Loucy (cell line): ENCODE measurements at regions not wholly inside any gene's neighbourhood (a gene's known extent, or its start where the extent isn't known, plus 50 kb on each side); places are given as distances from the start of the nearest gene placed in this dataset.

Source experiments
- EZH2phosphoT487 ChIP-seq: fragments of 200-600 bp; IDR thresholded peaks from 2 replicates; pipeline ENCODE4 v1.6.1; 2018; ENCODE audit warnings: antibody characterized with exemption, mild to moderate bottlenecking, moderate library complexity, borderline replicate concordance
- TF ChIP-seq, protein P1 (sequence below): fragments of 200-600 bp; sonication (generic); conservative IDR thresholded peaks from 2 replicates; pipeline ENCODE4 v1.5.1; 2014; ENCODE audit warnings: mild to moderate bottlenecking, antibody characterized with exemption, low read length

DNA sequence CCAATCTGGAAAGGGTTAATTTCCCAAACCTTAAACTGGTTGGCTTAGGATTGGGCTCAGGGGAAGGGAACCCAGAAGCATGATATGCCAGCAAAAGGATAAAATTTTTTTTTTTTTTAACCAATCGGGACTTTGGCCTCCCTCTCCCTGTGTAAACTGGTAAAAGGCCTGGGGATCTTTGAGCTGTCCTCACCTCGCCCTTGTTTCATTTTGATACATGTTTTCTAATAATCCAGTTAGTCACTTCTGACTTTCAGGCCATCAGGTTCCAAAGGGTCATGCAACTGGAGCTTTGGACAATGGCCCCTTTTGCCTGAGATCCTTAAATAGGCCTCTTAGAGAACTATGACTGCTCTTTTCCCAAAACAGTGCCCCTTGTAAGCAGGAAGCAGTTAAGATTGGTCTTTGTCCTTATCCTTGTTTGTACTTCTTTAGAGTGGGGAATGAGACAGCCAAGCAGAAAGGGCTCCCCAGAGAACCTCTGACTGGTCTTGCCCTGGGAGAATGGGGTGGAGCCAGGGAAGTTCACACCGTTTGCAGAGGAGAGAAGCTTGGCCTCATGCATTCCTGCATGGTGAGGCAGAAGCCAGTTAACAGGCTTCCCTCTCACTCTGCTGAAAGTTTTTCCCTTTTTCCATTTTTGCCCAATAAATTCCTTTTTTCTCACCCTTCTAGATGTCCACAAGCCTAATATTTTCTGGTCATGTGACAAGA, 424.2 kb upstream of the CNTNAP2 start:
- TF ChIP-seq, protein P1, sequence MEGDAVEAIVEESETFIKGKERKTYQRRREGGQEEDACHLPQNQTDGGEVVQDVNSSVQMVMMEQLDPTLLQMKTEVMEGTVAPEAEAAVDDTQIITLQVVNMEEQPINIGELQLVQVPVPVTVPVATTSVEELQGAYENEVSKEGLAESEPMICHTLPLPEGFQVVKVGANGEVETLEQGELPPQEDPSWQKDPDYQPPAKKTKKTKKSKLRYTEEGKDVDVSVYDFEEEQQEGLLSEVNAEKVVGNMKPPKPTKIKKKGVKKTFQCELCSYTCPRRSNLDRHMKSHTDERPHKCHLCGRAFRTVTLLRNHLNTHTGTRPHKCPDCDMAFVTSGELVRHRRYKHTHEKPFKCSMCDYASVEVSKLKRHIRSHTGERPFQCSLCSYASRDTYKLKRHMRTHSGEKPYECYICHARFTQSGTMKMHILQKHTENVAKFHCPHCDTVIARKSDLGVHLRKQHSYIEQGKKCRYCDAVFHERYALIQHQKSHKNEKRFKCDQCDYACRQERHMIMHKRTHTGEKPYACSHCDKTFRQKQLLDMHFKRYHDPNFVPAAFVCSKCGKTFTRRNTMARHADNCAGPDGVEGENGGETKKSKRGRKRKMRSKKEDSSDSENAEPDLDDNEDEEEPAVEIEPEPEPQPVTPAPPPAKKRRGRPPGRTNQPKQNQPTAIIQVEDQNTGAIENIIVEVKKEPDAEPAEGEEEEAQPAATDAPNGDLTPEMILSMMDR: no peak
- TF ChIP-seq EZH2phosphoT487: no peak
